Calu3 (cell line): ENCODE measurements at regions not wholly inside any gene's neighbourhood (a gene's known extent, or its start where the extent isn't known, plus 50 kb on each side); places are given as distances from the start of the nearest gene placed in this dataset.

ENCODE experiments used
- BruUV-seq: library from RNA; stranded (reverse); fragments of 400-500 nt; replicated peaks from 2 replicates; lab custom pipeline; 2021; lab: Mats Ljungman, UMichigan
- CTCF ChIA-PET: fragments of 300-600 bp; sonication (Branson Sonifier 250); formaldehyde crosslinking; loops from one replicate; lab custom pipeline; 2022; ENCODE audit warnings: antibody characterized with exemption; lab: Charles Lee
- DNase-seq: peaks from one replicate; pipeline ENCODE4 v3.0.0; 2022
- H3K27ac Mint-ChIP-seq: one replicate; pipeline ENCODE4 v1.8.0; 2022; ENCODE audit warnings: mixed read lengths; ENCODE audit not compliant: unreplicated experiment
- H3K27me3 Mint-ChIP-seq: one replicate; pipeline ENCODE4 v1.8.0; 2022; ENCODE audit warnings: mixed read lengths; ENCODE audit not compliant: unreplicated experiment
- H3K36me3 Mint-ChIP-seq: one replicate; pipeline ENCODE4 v1.8.0; 2022; ENCODE audit warnings: mild to moderate bottlenecking, moderate library complexity, mixed read lengths; ENCODE audit not compliant: insufficient read depth, unreplicated experiment
- H3K4me1 Mint-ChIP-seq: one replicate; pipeline ENCODE4 v1.8.0; 2022; ENCODE audit warnings: mild to moderate bottlenecking, low read depth, mixed read lengths; ENCODE audit not compliant: unreplicated experiment
- H3K4me3 Mint-ChIP-seq: one replicate; pipeline ENCODE4 v1.8.0; 2022; ENCODE audit warnings: mild to moderate bottlenecking, low read depth, moderate library complexity, mixed read lengths; ENCODE audit not compliant: unreplicated experiment
- H3K9me3 Mint-ChIP-seq: one replicate; pipeline ENCODE4 v1.8.0; 2022; ENCODE audit warnings: low read depth, mixed read lengths; ENCODE audit not compliant: unreplicated experiment
- intact Hi-C: fragments of 100-400 bp; cut with micrococcal nuclease; formaldehyde crosslinking; loops from one replicate; pipeline ENCODE4 v1.10.0; 2022; ENCODE audit not compliant: unreplicated experiment
- TF ChIP-seq, protein P1 (sequence below): fragments of 200-600 bp; IDR thresholded peaks from one replicate; pipeline ENCODE4 v1.8.0; 2022; ENCODE audit warnings: antibody characterized with exemption; ENCODE audit not compliant: unreplicated experiment

- intact Hi-C loops: no loop called here
- DNase-seq: no peak
- Mint-ChIP-seq H3K27ac (no peak overlapping the region), H3K4me3 (no peak overlapping the region), H3K9me3 (peaks cover 2% of the 10 kb centered on the region), H3K27me3 (no peaks in the 10 kb centered on the region), H3K36me3 (no peaks in the 10 kb centered on the region), H3K4me1 (no peaks in the 10 kb centered on the region)
- CTCF ChIA-PET: no interaction called here
- TF ChIP-seq, protein P1, sequence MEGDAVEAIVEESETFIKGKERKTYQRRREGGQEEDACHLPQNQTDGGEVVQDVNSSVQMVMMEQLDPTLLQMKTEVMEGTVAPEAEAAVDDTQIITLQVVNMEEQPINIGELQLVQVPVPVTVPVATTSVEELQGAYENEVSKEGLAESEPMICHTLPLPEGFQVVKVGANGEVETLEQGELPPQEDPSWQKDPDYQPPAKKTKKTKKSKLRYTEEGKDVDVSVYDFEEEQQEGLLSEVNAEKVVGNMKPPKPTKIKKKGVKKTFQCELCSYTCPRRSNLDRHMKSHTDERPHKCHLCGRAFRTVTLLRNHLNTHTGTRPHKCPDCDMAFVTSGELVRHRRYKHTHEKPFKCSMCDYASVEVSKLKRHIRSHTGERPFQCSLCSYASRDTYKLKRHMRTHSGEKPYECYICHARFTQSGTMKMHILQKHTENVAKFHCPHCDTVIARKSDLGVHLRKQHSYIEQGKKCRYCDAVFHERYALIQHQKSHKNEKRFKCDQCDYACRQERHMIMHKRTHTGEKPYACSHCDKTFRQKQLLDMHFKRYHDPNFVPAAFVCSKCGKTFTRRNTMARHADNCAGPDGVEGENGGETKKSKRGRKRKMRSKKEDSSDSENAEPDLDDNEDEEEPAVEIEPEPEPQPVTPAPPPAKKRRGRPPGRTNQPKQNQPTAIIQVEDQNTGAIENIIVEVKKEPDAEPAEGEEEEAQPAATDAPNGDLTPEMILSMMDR: no peak
- no TSS peak for BruUV-seq
These were observed 188.5 kb upstream of the CDH8 start for GRCh38 chr16:62224646-62225209.

- TF ChIP-seq, protein P1: no peak
- BruUV-seq: no TSS peak
- Mint-ChIP-seq H3K4me1 (no peaks in the 10 kb centered on the region), H3K27ac (no peak overlapping the region), H3K9me3 (peaks cover 12% of the 10 kb centered on the region), H3K27me3 (no peaks in the 10 kb centered on the region), H3K36me3 (no peaks in the 10 kb centered on the region), H3K4me3 (no peak overlapping the region)
- intact Hi-C loops: no loop called here
- no peak for DNase-seq
- CTCF ChIA-PET: no interaction called here
These were observed 180.6 kb upstream of the CDH8 start for GRCh38 chr16:62216837-62217236.

- Mint-ChIP-seq H3K4me3 (no peak overlapping the region), H3K36me3 (no peaks in the 10 kb centered on the region), H3K27ac (no peak overlapping the region), H3K4me1 (no peaks in the 10 kb centered on the region), H3K9me3 (peaks cover 14% of the 10 kb centered on the region), H3K27me3 (no peaks in the 10 kb centered on the region)
- BruUV-seq: no TSS peak
- no peak for DNase-seq
- CTCF ChIA-PET: interaction anchor here (0.6 kb wide), 1 partner anchor 895 kb away, joined by 4 read pairs; no protein-coding TSS in a partner anchor
- intact Hi-C loops: no loop called here
- TF ChIP-seq, protein P1: no peak
These were observed 177.5 kb upstream of the CDH8 start for GRCh38 chr16:62213763-62214162.

- no peaks in the 10 kb centered on the region for H3K36me3 Mint-ChIP-seq
- H3K27me3 Mint-ChIP-seq: no peaks in the 10 kb centered on the region
- no peak for DNase-seq
- no peak overlapping the region for H3K4me3 Mint-ChIP-seq
- intact Hi-C loops: no loop called here
- no peaks in the 10 kb centered on the region for H3K4me1 Mint-ChIP-seq
- H3K27ac Mint-ChIP-seq: no peak overlapping the region
- peaks cover 14% of the 10 kb centered on the region for H3K9me3 Mint-ChIP-seq
- CTCF ChIA-PET: no interaction called here
- TF ChIP-seq, protein P1: no peak
- no TSS peak for BruUV-seq
These were observed 172.7 kb upstream of the CDH8 start for GRCh38 chr16:62208934-62209333.
